Small intestine (tissue), 7 donors: ENCODE measurements at regions not wholly inside any gene's neighbourhood (a gene's known extent, or its start where the extent isn't known, plus 50 kb on each side); places are given as distances from the start of the nearest gene placed in this dataset.

ENCODE experiments used
- DNase-seq, 2 donors: peaks; one replicate each; pipeline versions ENCODE4 v3.0.0 to v3.0.0-alpha.2; 2013
- FAIRE-seq: peaks from 2 replicates; lab custom pipeline; 2012; peaks lifted over from hg19 to GRCh38; lab: Jason Lieb, UNC
- H3K27ac ChIP-seq, 3 donors: one replicate each; pipeline ENCODE4 v1.5.1; 2013; ENCODE audit warnings: low read length in 2 of 3, mild to moderate bottlenecking in 2 of 3, control low read depth in 1 of 3, inconsistent platforms in 1 of 3, low read depth in 1 of 3, moderate library complexity in 1 of 3
- H3K27me3 ChIP-seq, 3 donors: one replicate each; pipeline ENCODE4 v1.6.1; 2013; ENCODE audit warnings: low read length in 3 of 3, inconsistent platforms in 1 of 3; ENCODE audit not compliant: control insufficient read depth in 3 of 3, insufficient read depth in 3 of 3
- H3K36me3 ChIP-seq, 3 donors: one replicate each; pipeline ENCODE4 v1.6.1; 2013; ENCODE audit warnings: low read length in 3 of 3, inconsistent platforms in 1 of 3, low read depth in 1 of 3, mild to moderate bottlenecking in 1 of 3, moderate library complexity in 1 of 3; ENCODE audit not compliant: control insufficient read depth in 3 of 3, insufficient read depth in 2 of 3
- H3K4me1 ChIP-seq, 3 donors: one replicate each; pipeline ENCODE4 v1.6.1; 2013; ENCODE audit warnings: low read length in 2 of 3, inconsistent platforms in 1 of 3, low read depth in 1 of 3, mild to moderate bottlenecking in 1 of 3, moderate library complexity in 1 of 3; ENCODE audit not compliant: control insufficient read depth in 3 of 3, insufficient read depth in 2 of 3
- H3K4me3 ChIP-seq, 3 donors: one replicate each; pipeline ENCODE4 v1.5.1; 2013; ENCODE audit warnings: low read length in 3 of 3, control low read depth in 1 of 3, inconsistent platforms in 1 of 3, low read depth in 1 of 3, mild to moderate bottlenecking in 1 of 3, moderate library complexity in 1 of 3
- H3K9me3 ChIP-seq, 2 donors: one replicate each; pipeline ENCODE4 v1.6.1; 2013; ENCODE audit warnings: low read depth in 1 of 2, low read length in 1 of 2; ENCODE audit not compliant: control insufficient read depth in 2 of 2, insufficient read depth in 1 of 2
- WGBS, 3 donors: extraction: QIAGEN DNeasy Blood & Tissue Kit; methylation state at CpG; one replicate each; pipeline ENCODE4 v1.1.7; 2013; 5-methylcytosine and 5-hydroxymethylcytosine counted together
- donor health status: healthy with polysubstance abuse.
- donor health status: control.
- donor health status: control.
- donor health status: Bipolar disorder and iron deficiency.
- donor health status: healthy.

DNA sequence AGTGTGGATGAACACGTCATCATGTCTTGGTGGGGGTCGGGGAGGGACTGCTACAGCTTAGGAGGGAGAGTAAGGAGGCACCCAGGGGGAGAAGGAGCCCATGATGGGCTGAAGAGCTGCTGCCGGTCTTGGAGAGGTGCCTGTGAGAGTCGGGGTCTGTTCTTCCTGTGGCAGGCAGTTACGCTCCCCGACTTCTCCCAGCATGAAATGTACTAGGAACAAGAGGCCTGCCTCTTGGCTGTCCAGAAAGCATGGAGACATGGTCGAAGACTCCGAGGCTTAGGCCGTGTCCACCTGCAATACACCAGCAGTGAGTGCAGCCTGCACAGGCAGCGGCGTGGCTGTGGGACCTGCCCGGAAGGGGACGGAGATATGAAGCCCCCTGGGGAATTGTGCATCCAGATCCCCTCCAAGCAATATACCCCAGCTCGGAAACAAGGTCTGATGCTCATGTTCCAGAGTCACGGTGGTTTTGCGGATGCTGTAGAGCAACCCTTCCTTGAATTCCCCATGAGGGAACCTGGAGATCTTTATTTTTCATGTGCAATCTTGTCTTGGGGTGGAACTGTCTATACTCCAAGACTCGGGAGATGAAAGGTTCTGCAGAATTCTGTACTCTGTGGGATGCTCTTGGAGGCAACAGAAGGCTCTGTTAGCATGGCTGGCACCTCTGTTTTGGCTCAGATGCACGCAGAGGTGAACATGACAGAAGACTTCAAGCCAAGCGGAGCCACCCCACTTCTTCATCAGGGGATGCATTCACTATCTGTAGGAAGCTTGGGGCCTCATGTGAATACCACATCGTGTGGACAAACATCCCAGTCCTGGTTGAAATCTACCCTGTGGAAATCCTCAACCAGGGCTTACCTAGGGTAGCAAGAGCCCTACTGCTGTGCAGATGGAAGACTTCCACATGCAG is 374.9 kb upstream of the IRX4 start:
- Histone ChIP-seq H3K4me1 (no peaks in the 10 kb centered on the region), H3K36me3 (no peaks in the 10 kb centered on the region), H3K9me3 (no peaks in the 10 kb centered on the region), H3K27me3 (no peaks in the 10 kb centered on the region), H3K4me3 (no peak overlapping the region), H3K27ac (no peak overlapping the region)
- FAIRE-seq (no peak), DNase-seq (no peak)
- 78 to 82% (median 80%) methylated on average over 20 of the region's 20 CpGs for WGBS, 3 donors

DNA sequence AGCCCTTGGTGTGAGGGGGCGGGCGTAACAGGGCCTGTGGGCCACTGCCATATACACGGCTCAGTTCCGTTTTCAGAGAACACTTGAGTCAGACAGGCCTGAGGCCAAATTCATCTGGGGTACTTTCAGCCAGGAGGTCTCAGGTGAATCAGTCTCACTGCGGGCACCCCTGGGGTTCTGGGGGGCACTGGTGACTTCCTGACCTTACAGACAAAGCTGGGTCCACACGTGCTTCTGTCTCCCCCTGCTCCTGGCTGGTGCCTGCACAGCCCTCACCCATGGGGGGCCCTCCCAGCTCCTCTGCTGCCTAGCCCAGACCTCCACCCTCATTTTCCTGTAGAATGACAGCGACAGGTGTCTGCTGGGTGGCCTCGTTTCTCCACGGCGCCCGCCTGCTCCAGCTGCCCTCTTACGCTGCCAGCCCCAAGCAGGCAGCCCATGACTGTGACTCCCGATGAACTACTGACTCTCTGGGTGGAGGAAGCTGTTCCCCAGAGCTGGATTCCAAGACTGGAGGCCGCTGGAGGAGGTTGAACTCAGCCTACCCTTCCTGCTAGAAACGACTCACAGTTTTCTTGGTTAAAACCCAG is 374.1 kb upstream of the IRX4 start:
- no peak overlapping the region for H3K4me3 ChIP-seq
- FAIRE-seq (no peak), DNase-seq (no peak)
- 69 to 77% (median 71%) methylated on average over 15 of the region's 15 CpGs for WGBS, 3 donors
- no peaks in the 10 kb centered on the region for H3K36me3 ChIP-seq
- H3K27me3 ChIP-seq = no peaks in the 10 kb centered on the region
- no peaks in the 10 kb centered on the region for H3K9me3 ChIP-seq
- no peaks in the 10 kb centered on the region for H3K4me1 ChIP-seq
- H3K27ac ChIP-seq = no peak overlapping the region

DNA sequence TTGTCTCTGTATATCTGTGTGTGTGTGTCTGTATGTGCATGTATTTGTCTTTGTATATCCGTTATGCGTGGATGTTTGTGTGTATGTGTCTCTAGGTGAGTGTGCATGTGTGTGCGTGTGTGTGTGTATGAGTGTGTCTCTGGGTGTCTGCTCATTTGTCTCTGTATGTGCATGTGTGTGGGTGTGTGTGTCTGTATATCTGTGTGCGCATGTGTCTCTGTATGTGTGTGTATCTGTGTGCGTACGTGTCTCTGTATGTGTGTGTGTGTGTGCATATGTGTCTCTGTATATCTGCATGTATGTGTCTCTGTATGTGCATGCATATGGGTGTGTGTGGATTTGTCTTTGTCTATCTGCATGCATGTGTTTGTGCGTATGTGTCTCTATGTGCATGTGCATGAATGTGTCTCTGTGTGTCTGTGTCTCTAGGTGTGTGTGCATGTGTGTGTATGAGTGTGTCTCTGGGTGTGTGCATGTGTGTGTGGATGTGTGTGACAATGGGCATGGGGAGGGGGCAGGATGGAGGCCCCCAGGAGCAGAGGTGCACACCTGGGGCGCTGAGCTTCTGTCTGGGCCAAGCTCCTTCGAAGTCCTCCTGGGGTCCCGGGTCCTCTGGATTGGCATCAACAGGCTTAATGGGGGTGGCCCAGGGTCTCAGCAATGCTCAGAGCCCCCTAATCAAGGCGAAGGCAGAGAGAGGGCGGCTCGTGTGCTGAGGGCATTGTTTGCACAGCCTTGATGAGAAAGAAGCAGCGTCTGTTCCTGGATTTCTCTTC is 373.4 kb upstream of the IRX4 start:
- no peak for DNase-seq
- no peaks in the 10 kb centered on the region for H3K36me3 ChIP-seq
- no peak for FAIRE-seq
- H3K27me3 ChIP-seq = no peaks in the 10 kb centered on the region
- WGBS, 3 donors = 75 to 87% (median 80%) methylated on average over 14 of the region's 14 CpGs
- H3K4me1 ChIP-seq = no peaks in the 10 kb centered on the region
- no peak overlapping the region for H3K27ac ChIP-seq
- no peak overlapping the region for H3K4me3 ChIP-seq
- no peaks in the 10 kb centered on the region for H3K9me3 ChIP-seq

DNA sequence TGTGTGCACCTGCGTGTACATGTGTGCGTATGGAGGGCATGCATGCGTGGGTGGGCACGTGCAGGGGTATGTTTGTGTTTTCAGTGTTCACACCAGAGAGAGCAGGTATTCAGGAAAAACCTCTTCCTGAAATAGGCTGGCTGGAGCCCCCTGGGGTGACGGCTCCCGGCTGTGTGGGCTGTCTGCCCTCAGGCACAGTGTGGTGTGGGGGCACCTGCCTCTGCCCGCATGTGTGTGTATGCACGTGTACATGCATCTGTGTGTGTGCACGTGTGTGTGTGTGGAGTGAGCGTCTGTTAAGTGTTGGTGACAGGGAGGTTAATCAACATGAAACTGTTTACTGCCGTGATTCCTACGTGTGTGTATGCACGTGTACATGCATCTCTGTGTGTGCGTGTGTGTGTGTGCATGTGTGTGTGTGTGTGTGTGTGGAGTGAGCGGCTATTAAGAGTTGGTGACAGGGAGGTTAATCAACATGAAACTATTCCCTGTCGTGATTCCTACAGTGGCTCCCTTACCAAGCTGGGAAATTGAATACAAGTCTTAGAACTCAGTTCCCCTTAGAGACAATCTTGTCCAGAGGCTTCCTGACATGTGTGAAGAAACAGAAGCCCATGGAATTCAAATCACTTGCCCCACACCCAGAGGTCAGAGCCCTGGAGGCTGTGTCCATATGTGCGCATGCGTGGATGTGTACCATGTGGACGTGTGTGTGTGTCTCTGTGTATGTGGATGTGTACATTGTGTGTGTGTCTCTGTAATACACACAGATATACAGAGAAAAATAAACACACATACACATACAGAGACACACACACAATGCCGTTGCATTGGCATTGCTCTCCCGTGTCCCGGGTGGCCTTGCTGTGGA is 372.4 kb upstream of the IRX4 start:
- 82 to 85% (median 84%) methylated on average over 22 of the region's 22 CpGs for WGBS, 3 donors
- FAIRE-seq (no peak), DNase-seq (no peak)
- no peak overlapping the region for H3K4me3 ChIP-seq
- no peaks in the 10 kb centered on the region for H3K4me1 ChIP-seq
- no peaks in the 10 kb centered on the region for H3K9me3 ChIP-seq
- H3K27me3 ChIP-seq = no peaks in the 10 kb centered on the region
- no peaks in the 10 kb centered on the region for H3K36me3 ChIP-seq
- H3K27ac ChIP-seq = no peak overlapping the region

DNA sequence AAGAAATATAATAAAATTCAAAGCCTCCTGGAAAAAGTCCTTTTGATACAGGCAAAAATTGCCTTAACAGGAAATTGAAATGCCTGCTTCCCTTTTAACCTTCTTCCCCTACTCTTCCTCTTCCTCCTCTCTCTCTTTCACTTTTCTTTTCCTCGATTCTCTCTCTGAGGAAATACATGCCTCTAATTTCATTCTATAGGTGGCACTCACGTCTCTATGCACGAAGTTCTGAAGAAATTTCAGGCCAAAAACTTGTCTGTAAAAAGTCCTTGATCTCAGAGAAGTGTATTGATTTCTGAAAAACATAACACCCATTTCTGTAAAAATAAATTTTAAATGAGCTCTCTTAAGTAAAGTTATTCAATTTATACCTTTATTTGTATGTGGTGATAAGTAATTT is 371.7 kb upstream of the IRX4 start:
- FAIRE-seq = no peak
- H3K27me3 ChIP-seq = no peaks in the 10 kb centered on the region
- no peak overlapping the region for H3K27ac ChIP-seq
- H3K4me1 ChIP-seq = no peaks in the 10 kb centered on the region
- no peaks in the 10 kb centered on the region for H3K36me3 ChIP-seq
- no peak for DNase-seq
- no peak overlapping the region for H3K4me3 ChIP-seq
- 20 to 38% (median 21%) methylated on average over 3 of the region's 3 CpGs for WGBS, 3 donors
- H3K9me3 ChIP-seq = no peaks in the 10 kb centered on the region

DNA sequence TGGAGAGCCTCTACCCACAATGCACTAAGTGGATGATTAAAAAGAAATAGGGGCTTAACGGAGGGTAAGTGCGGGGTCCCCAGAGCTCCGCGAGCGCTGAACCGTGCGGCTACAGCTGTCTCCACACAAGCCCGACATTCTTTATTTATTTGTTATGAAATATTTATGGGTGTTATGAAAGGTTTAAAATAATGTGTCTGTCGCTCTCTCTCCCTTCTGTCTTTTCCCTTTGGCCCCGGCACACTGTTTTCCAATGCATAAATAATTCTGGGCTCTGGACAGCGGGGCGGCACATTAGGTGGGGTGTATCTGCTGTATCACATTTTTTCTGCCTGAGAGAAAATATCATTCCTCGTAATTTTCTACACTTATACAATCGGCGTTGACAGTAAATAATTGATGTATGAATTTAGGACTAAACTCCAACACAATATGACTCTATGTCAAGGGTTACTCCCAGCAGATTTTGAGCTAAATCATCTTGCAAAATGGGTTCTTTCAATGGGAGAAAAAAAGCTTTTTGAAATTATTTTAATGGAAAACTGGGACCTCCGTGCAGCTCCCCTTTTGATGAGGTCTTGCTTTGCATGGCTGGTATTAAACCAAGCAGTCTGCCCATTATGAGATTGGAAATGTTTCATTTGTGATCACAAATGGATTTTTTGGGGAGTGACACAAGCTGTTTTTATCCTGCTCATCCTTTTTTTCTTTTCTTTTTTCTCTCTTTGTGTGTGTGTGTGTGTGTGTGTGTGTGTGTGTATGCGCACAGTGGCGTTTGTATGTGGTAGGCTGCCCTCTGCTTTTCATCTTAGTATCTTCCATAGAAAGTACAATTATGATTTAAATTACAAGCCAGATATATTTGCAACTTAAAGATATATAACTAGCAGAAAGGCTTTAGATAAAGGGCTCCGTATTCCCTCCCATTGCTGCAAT is 370.6 kb upstream of the IRX4 start:
- H3K27ac ChIP-seq = no peak overlapping the region
- H3K4me3 ChIP-seq = no peak overlapping the region
- FAIRE-seq (no peak), DNase-seq (no peak)
- H3K4me1 ChIP-seq = no peaks in the 10 kb centered on the region
- no peaks in the 10 kb centered on the region for H3K9me3 ChIP-seq
- 64 to 85% (median 84%) methylated on average over 19 of the region's 19 CpGs for WGBS, 3 donors
- no peaks in the 10 kb centered on the region for H3K36me3 ChIP-seq
- no peaks in the 10 kb centered on the region for H3K27me3 ChIP-seq

DNA sequence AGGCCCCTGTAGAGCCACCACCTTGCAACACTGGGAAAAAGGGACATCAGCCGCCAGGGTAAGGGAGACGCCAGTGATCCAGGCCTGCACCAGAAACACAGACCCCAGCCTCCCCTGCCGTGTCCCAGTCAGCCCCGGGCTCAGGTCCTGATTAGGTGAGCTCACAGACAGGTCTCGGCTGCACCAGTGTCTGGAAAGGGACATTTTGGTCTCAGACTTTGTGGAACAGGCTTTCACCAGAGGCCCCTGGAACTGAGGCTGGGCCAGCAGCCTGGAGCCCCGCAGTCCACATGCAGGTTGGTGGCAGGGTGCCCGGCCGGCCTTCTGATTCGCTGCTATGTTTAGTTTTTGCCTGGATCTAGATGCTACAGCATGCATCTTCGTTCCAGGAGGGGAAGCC is 369.0 kb upstream of the IRX4 start:
- DNase-seq = no peak
- WGBS, 3 donors = 70 to 80% (median 76%) methylated on average over 10 of the region's 10 CpGs
- no peak overlapping the region for H3K27ac ChIP-seq
- no peaks in the 10 kb centered on the region for H3K4me1 ChIP-seq
- H3K9me3 ChIP-seq = no peaks in the 10 kb centered on the region
- no peak for FAIRE-seq
- H3K36me3 ChIP-seq = no peaks in the 10 kb centered on the region
- H3K27me3 ChIP-seq = no peaks in the 10 kb centered on the region
- H3K4me3 ChIP-seq = no peak overlapping the region
